BJ (cell line): ENCODE measurements at regions not wholly inside any gene's neighbourhood (a gene's known extent, or its start where the extent isn't known, plus 50 kb on each side); places are given as distances from the start of the nearest gene placed in this dataset.

Experiments used
- CTCF ChIA-PET: fragments of 350-600 bp; formaldehyde crosslinking; extraction: SDS; loops from one replicate; lab custom pipeline; 2021; ENCODE audit warnings: antibody characterized with exemption, inconsistent platforms; lab: Yijun Ruan, JAX
- POLR2A ChIA-PET: fragments of 300-600 bp; sonication (Branson Sonifier 250); formaldehyde crosslinking; extraction: SDS; loops from one replicate; lab custom pipeline; 2021; ENCODE audit warnings: antibody characterized with exemption; lab: Charles Lee
- DNase-seq: peaks from one replicate; pipeline ENCODE4 v3.0.0-alpha.2; 2011; ENCODE audit warnings: low read depth
- H3K27me3 ChIP-seq: 2 replicates; pipeline ENCODE4 v1.6.0; 2011; ENCODE audit warnings: low read length; ENCODE audit not compliant: control insufficient read depth, insufficient read depth
- H3K36me3 ChIP-seq: 2 replicates; pipeline ENCODE4 v1.5.1; 2011; ENCODE audit warnings: low read length; ENCODE audit not compliant: control insufficient read depth, insufficient read depth
- H3K4me3 ChIP-seq: 2 replicates; pipeline ENCODE4 v1.5.1; 2011; ENCODE audit warnings: low read depth, mild to moderate bottlenecking, control low read depth, low read length
- CTCF ChIP-seq: IDR thresholded peaks from 2 replicates; pipeline ENCODE4 v1.5.1; 2011; ENCODE audit warnings: low read depth, mild to moderate bottlenecking, control low read depth, inconsistent platforms, low read length, moderate library complexity; ENCODE audit not compliant: insufficient read depth

GRCh38 chr5:60334281-60334713 is 365.7 kb downstream of the DEPDC1B start:
- H3K27me3 ChIP-seq, result no peaks in the 10 kb centered on the region
- no peak for TF ChIP-seq CTCF
- H3K36me3 ChIP-seq, result no peaks in the 10 kb centered on the region
- ChIA-PET CTCF (interaction anchor here (0.9 kb wide), 1 partner anchor 14 kb away, joined by 3 read pairs; no protein-coding TSS in a partner anchor), POLR2A (no interaction called here)
- H3K4me3 ChIP-seq, result no peak overlapping the region
- DNase-seq, result peak; percentile 25

- POLR2A ChIA-PET, result no interaction called here
- H3K4me3 ChIP-seq, result no peak overlapping the region
- TF ChIP-seq CTCF, result no peak
- H3K27me3 ChIP-seq, result no peaks in the 10 kb centered on the region
- no peaks in the 10 kb centered on the region for H3K36me3 ChIP-seq
- DNase-seq, result no peak
- CTCF ChIA-PET, result no interaction called here
Observed at GRCh38 chr5:60333005-60333571, 366.9 kb downstream of the DEPDC1B start.

- Histone ChIP-seq H3K27me3 (no peaks in the 10 kb centered on the region), H3K36me3 (no peaks in the 10 kb centered on the region), H3K4me3 (no peak overlapping the region)
- CTCF ChIA-PET, result no interaction called here
- DNase-seq, result no peak
- POLR2A ChIA-PET, result no interaction called here
- no peak for TF ChIP-seq CTCF
Observed at GRCh38 chr5:60332244-60333004, 367.5 kb downstream of the DEPDC1B start.

- POLR2A ChIA-PET, result no interaction called here
- Histone ChIP-seq H3K27me3 (no peaks in the 10 kb centered on the region), H3K4me3 (no peak overlapping the region), H3K36me3 (no peaks in the 10 kb centered on the region)
- CTCF ChIA-PET, result no interaction called here
- TF ChIP-seq CTCF, result no peak
- no peak for DNase-seq
Observed at GRCh38 chr5:60330236-60330635, 369.7 kb downstream of the DEPDC1B start.

- TF ChIP-seq CTCF, result no peak
- CTCF ChIA-PET, result no interaction called here
- no peak for DNase-seq
- Histone ChIP-seq H3K4me3 (no peak overlapping the region), H3K27me3 (no peaks in the 10 kb centered on the region), H3K36me3 (no peaks in the 10 kb centered on the region)
- POLR2A ChIA-PET, result no interaction called here
Observed at GRCh38 chr5:60325870-60326269, 374.1 kb downstream of the DEPDC1B start.
